Activated naive CD4-positive, alpha-beta T cell treated with anti-CD3 and anti-CD28 coated beads, Interleukin-2, amount 50 U/mL, for 16 hours (primary cell): ENCODE measurements at regions not wholly inside any gene's neighbourhood (a gene's known extent, or its start where the extent isn't known, plus 50 kb on each side); places are given as distances from the start of the nearest gene placed in this dataset.
"Not testable (repeated sequence)": the region's sequence is repeated elsewhere in the genome, so short reads cannot be mapped to it uniquely, and the experiment has no call there.

Experiments
- DNase-seq: peaks from one replicate; pipeline ENCODE4 v3.0.0-alpha.2; 2020

DNA sequence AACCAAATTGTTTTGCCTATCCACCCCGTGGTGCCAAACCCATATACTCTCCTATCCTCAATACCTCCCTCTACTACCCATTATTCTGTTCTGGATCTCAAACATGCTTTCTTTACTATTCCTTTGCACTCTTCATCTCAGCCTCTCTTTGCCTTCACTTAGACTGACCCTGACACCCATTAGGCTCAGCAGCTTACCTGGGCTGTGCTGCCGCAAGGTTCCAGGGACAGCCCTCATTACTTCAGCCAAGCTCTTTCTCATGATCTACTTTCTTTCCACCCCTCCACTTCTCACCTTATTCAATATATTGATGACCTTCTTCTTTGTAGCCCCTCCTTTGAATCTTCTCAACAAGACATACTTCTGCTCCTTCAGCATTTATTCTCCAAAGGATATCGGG is 517.9 kb downstream of the IRS2 start:
- not testable (repeated sequence) for DNase-seq

DNA sequence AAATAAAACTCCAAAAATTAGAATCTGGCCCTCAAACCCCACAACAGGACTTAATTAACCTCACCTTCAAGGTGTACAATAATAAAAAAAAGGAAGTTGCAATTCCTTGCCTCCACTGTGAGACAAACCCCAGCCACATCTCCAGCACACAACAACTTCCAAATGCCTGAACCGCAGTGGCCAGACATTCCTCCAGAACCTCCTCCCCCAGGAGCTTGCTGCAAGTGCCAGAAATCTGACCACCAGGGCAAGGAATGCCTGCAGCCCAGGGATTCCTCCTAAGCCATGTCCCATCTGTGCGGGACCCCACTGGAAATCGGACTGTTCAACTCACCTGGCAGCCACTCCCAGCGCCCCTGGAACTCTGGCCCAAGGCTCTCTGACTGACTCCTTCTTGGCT is 519.0 kb downstream of the IRS2 start:
- not testable (repeated sequence) for DNase-seq

DNA sequence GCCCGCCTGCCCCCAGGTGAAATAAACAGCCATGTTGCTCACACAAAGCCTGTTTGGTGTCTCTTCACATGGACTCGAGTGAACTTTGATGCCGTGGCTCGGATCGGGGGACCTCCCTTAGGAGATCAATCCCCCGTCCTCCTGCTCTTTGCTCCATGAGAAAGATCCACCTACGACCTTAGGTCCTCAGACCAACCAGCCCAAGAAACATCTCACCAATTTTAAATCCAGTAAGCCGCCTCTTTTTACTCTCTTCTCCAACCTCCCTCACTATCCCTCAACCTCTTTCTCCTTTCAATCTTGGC is 521.0 kb downstream of the IRS2 start:
- not testable (repeated sequence) for DNase-seq

DNA sequence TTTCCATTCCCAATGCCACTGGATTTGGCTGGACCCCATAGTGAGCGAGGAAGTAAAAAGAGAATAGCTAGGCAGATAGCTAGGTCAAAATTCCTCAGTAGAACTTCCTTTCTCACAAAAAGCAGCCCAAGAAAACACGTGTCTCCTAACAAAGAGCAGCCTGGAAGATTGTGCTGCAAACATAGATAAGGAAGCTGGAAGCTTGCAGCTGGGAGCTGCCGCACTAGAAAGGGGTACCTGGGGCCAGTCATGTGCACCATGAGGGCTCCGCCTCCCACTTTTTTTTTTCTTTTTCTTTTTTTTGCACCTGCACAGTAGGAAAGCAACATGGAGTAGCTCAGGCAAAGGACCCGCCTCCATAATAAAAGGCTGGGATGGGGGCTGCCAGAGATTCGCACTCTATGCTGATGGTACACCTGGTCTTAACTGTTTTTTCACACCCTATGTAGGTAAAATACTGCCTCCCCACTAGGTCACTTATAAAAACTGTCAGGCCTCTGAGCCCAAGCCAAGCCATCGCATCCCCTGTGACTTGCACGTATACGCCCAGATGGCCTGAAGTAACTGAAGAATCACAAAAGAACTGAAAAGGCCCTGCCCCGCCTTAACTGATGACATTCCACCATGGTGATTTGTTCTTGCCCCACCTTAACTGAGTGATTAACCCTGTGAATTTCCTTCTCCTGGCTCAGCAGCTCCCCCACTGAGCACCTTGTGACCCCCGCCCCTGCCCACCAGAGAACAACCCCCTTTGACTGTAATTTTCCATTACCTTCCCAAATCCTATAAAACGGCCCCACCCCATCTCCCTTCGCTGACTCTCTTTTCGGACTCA is 521.6 kb downstream of the IRS2 start:
- DNase-seq, result not testable (repeated sequence)

DNA sequence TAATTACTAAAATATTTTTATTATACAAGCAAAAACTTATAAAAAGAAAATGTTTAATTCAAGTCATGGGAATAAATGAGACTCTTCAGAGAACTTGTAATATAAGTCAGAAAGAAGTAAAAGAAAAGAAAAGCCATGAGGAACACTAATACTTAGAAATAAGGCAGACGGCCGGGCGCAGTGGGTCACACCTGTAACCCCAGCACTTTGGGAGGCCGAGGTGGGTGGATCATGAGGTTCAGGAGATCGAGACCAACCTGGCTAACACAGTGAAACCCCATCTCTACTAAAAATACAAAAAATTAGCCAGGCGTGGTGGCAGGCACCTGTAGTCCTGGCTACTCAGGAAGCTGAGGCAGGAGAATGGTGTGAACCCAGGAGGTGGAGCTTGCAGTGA is 528.6 kb downstream of the IRS2 start:
- not testable (repeated sequence) for DNase-seq
